ENCODE measurements at regions not wholly inside any gene's neighbourhood (a gene's known extent, or its start where the extent isn't known, plus 50 kb on each side); places are given as distances from the start of the nearest gene placed in this dataset.

- DNase-seq (ENCODE audit: low spot score), result no peak
These were observed 91.7 kb upstream of the PRICKLE2 start for GRCh38 chr3:64316971-64317370.

- no peak for DNase-seq (ENCODE audit: low spot score)
These were observed 86.3 kb upstream of the PRICKLE2 start for GRCh38 chr3:64311424-64312061.

GRCh38 chr3:64308931-64309330, 83.7 kb upstream of the PRICKLE2 start:
- DNase-seq (ENCODE audit: low spot score), result no peak

GRCh38 chr3:64306745-64307144, 81.5 kb upstream of the PRICKLE2 start:
- no peak for DNase-seq (ENCODE audit: low spot score)

- DNase-seq (ENCODE audit: low spot score), result no peak
These were observed 80.5 kb upstream of the PRICKLE2 start for GRCh38 chr3:64305731-64306130.

GRCh38 chr3:64304828-64305410, 79.7 kb upstream of the PRICKLE2 start:
- no peak for DNase-seq (ENCODE audit: low spot score)

- DNase-seq (ENCODE audit: low spot score), result no peak
These were observed 78.6 kb upstream of the PRICKLE2 start for GRCh38 chr3:64303881-64304280.

- no peak for DNase-seq (ENCODE audit: low spot score)
These were observed 78.1 kb upstream of the PRICKLE2 start for GRCh38 chr3:64303401-64303800.

- DNase-seq (ENCODE audit: low spot score), result no peak
These were observed 76.2 kb upstream of the PRICKLE2 start for GRCh38 chr3:64301476-64301875.

- no peak for DNase-seq (ENCODE audit: low spot score)
These were observed 75.6 kb upstream of the PRICKLE2 start for GRCh38 chr3:64300790-64301423.

- DNase-seq (ENCODE audit: low spot score), result no peak
These were observed 73.9 kb upstream of the PRICKLE2 start for GRCh38 chr3:64299206-64299605.

- no peak for DNase-seq (ENCODE audit: low spot score)
These were observed 72.3 kb upstream of the PRICKLE2 start for GRCh38 chr3:64297563-64297962.

- no peak for DNase-seq (ENCODE audit: low spot score)
These were observed 70.3 kb upstream of the PRICKLE2 start for GRCh38 chr3:64295594-64295993.

GRCh38 chr3:64294771-64295170, 69.5 kb upstream of the PRICKLE2 start:
- DNase-seq (ENCODE audit: low spot score), result no peak

- no peak for DNase-seq (ENCODE audit: low spot score)
These were observed 67.9 kb upstream of the PRICKLE2 start for GRCh38 chr3:64293121-64293520.

GRCh38 chr3:64291956-64292355, 66.7 kb upstream of the PRICKLE2 start:
- no peak for DNase-seq (ENCODE audit: low spot score)

GRCh38 chr3:64291345-64291744, 66.1 kb upstream of the PRICKLE2 start:
- no peak for DNase-seq (ENCODE audit: low spot score)

GRCh38 chr3:64290864-64291263, 65.6 kb upstream of the PRICKLE2 start:
- DNase-seq (ENCODE audit: low spot score), result no peak

- no peak for DNase-seq (ENCODE audit: low spot score)
These were observed 64.9 kb upstream of the PRICKLE2 start for GRCh38 chr3:64290161-64290560.

GRCh38 chr3:64289622-64290021, 64.4 kb upstream of the PRICKLE2 start:
- DNase-seq (ENCODE audit: low spot score), result no peak

GRCh38 chr3:64278625-64279024, 53.4 kb upstream of the PRICKLE2 start:
- DNase-seq (ENCODE audit: low spot score), result no peak

GRCh38 chr3:64276131-64276530, 50.9 kb upstream of the PRICKLE2 start:
- no peak for DNase-seq (ENCODE audit: low spot score)

All from cerebellar cortex (tissue), 1 donor.